Caco-2 (cell line): ENCODE measurements at regions not wholly inside any gene's neighbourhood (a gene's known extent, or its start where the extent isn't known, plus 50 kb on each side); places are given as distances from the start of the nearest gene placed in this dataset.

ENCODE experiments used
- BruUV-seq: library from RNA; stranded (reverse); fragments of 400-500 nt; replicated peaks from 2 replicates; lab custom pipeline; 2021; lab: Mats Ljungman, UMichigan
- CTCF ChIA-PET: fragments of 300-600 bp; sonication (Branson Sonifier 250); formaldehyde crosslinking; loops from one replicate; lab custom pipeline; 2022; ENCODE audit warnings: antibody characterized with exemption; lab: Charles Lee
- POLR2A ChIA-PET: fragments of 300-600 bp; sonication (Branson Sonifier 250); formaldehyde crosslinking; loops from one replicate; lab custom pipeline; 2022; ENCODE audit warnings: antibody characterized with exemption; lab: Charles Lee
- DNase-seq, 2 experiments: peaks; one replicate each; pipeline versions ENCODE4 v3.0.0 to v3.0.0-alpha.2; 2020 to 2022
- H3K27me3 ChIP-seq: replicated peaks from 2 replicates; pipeline ENCODE4 v1.6.0; 2011; ENCODE audit warnings: low read length; ENCODE audit not compliant: control insufficient read depth, insufficient read depth
- H3K36me3 ChIP-seq: 2 replicates; pipeline ENCODE4 v1.5.1; 2011; ENCODE audit warnings: low read length; ENCODE audit not compliant: control insufficient read depth, insufficient read depth
- H3K4me1 ChIP-seq: fragments of 250-450 bp; sonication (Bioruptor Pico); 2 replicates; pipeline ENCODE4 v1.5.1; 2020; ENCODE audit warnings: mild to moderate bottlenecking
- H3K4me3 ChIP-seq: 2 replicates; pipeline ENCODE4 v1.5.1; 2011; ENCODE audit warnings: low read depth, mild to moderate bottlenecking, control low read depth, low read length
- H3K9me3 ChIP-seq: fragments of 250-450 bp; sonication (Bioruptor Pico); 2 replicates; pipeline ENCODE4 v1.5.1; 2020; ENCODE audit warnings: mild to moderate bottlenecking, moderate library complexity
- H3K27ac Mint-ChIP-seq: one replicate; pipeline ENCODE4 v1.8.0; 2022; ENCODE audit warnings: mixed read lengths; ENCODE audit not compliant: unreplicated experiment
- H3K27me3 Mint-ChIP-seq: one replicate; pipeline ENCODE4 v1.8.0; 2022; ENCODE audit warnings: mixed read lengths; ENCODE audit not compliant: insufficient read depth, unreplicated experiment
- H3K36me3 Mint-ChIP-seq: one replicate; pipeline ENCODE4 v1.8.0; 2022; ENCODE audit warnings: mild to moderate bottlenecking, mixed read lengths; ENCODE audit not compliant: insufficient read depth, unreplicated experiment
- H3K4me1 Mint-ChIP-seq: one replicate; pipeline ENCODE4 v1.8.0; 2022; ENCODE audit warnings: low read depth, mixed read lengths; ENCODE audit not compliant: unreplicated experiment
- H3K4me3 Mint-ChIP-seq: one replicate; pipeline ENCODE4 v1.8.0; 2022; ENCODE audit warnings: mild to moderate bottlenecking, moderate library complexity, mixed read lengths; ENCODE audit not compliant: unreplicated experiment
- H3K9me3 Mint-ChIP-seq: one replicate; pipeline ENCODE4 v1.8.0; 2022; ENCODE audit warnings: mixed read lengths; ENCODE audit not compliant: unreplicated experiment
- CTCF ChIP-seq, 2 experiments: fragments of 200-600 bp in 1 of 2; IDR thresholded peaks; 1 replicate in 1 of 2; 2 replicates in 1 of 2; pipeline versions ENCODE4 v1.5.1 to v1.8.0; 2011 to 2022; ENCODE audit warnings: antibody characterized with exemption in 1 of 2, control low read depth in 1 of 2, inconsistent platforms in 1 of 2, low read depth in 1 of 2, low read length in 1 of 2, mild to moderate bottlenecking in 1 of 2, moderate library complexity in 1 of 2; ENCODE audit not compliant: insufficient read depth in 1 of 2, severe bottlenecking in 1 of 2, unreplicated experiment in 1 of 2
- intact Hi-C: fragments of 100-400 bp; cut with micrococcal nuclease; formaldehyde crosslinking; loops from one replicate; pipeline ENCODE4 v1.10.0; 2022; ENCODE audit not compliant: unreplicated experiment

- BruUV-seq: no TSS peak
- ChIA-PET POLR2A (no interaction called here), CTCF (no interaction called here)
- peaks cover 2% of the 10 kb centered on the region; the same call in 1 of the 2 replicates for H3K4me1 ChIP-seq
- Mint-ChIP-seq H3K27ac (no peak overlapping the region), H3K36me3 (peaks cover 6% of the 10 kb centered on the region), H3K27me3 (no peaks in the 10 kb centered on the region), H3K4me3 (no peak overlapping the region), H3K9me3 (no peaks in the 10 kb centered on the region), H3K4me1 (peaks cover 6% of the 10 kb centered on the region)
- no peaks in the 10 kb centered on the region for H3K27me3 ChIP-seq
- H3K4me3 ChIP-seq: no peak overlapping the region
- intact Hi-C loops: no loop called here
- H3K9me3 ChIP-seq: no peaks in the 10 kb centered on the region
- H3K36me3 ChIP-seq: no peaks in the 10 kb centered on the region
- no peak for TF ChIP-seq CTCF (IDR thresholded peaks at IDR 0.05; ENCODE audit: insufficient read depth in 1 of 2, low read depth in 1 of 2, low read length in 1 of 2, severe bottlenecking in 1 of 2, unreplicated experiment in 1 of 2)
- no peak for DNase-seq
Measured at GRCh38 chr12:74322792-74323191, 214.8 kb upstream of the ATXN7L3B start.

- no peak for TF ChIP-seq CTCF (IDR thresholded peaks at IDR 0.05; ENCODE audit: insufficient read depth in 1 of 2, low read depth in 1 of 2, low read length in 1 of 2, severe bottlenecking in 1 of 2, unreplicated experiment in 1 of 2)
- Mint-ChIP-seq H3K27ac (no peak overlapping the region), H3K27me3 (no peaks in the 10 kb centered on the region), H3K36me3 (peaks cover 6% of the 10 kb centered on the region), H3K4me3 (no peak overlapping the region), H3K9me3 (no peaks in the 10 kb centered on the region), H3K4me1 (peaks cover 6% of the 10 kb centered on the region)
- Histone ChIP-seq H3K36me3 (no peaks in the 10 kb centered on the region), H3K9me3 (no peaks in the 10 kb centered on the region), H3K27me3 (no peaks in the 10 kb centered on the region), H3K4me1 (peaks cover 13% of the 10 kb centered on the region; the same call in 1 of the 2 replicates), H3K4me3 (no peak overlapping the region)
- ChIA-PET POLR2A (no interaction called here), CTCF (no interaction called here)
- intact Hi-C loops: loop anchor here (2.0 to 5.0 kb wide), 2 partner anchors 36 to 286 kb away; no protein-coding TSS in a partner anchor
- no TSS peak for BruUV-seq
- peak; percentile 46 for DNase-seq
Measured at GRCh38 chr12:74328623-74329022, 209.0 kb upstream of the ATXN7L3B start.

GRCh38 chr12:74334780-74335179, 202.9 kb upstream of the ATXN7L3B start:
- Mint-ChIP-seq H3K4me1 (no peaks in the 10 kb centered on the region), H3K9me3 (no peaks in the 10 kb centered on the region), H3K36me3 (no peaks in the 10 kb centered on the region), H3K27ac (no peak overlapping the region), H3K27me3 (no peaks in the 10 kb centered on the region), H3K4me3 (no peak overlapping the region)
- Histone ChIP-seq H3K4me3 (no peak overlapping the region), H3K4me1 (no peaks in the 10 kb centered on the region), H3K9me3 (no peaks in the 10 kb centered on the region), H3K36me3 (no peaks in the 10 kb centered on the region), H3K27me3 (no peaks in the 10 kb centered on the region)
- intact Hi-C loops: no loop called here
- no peak for DNase-seq
- no TSS peak for BruUV-seq
- POLR2A ChIA-PET: no interaction called here
- CTCF ChIA-PET: no interaction called here
- no peak for TF ChIP-seq CTCF (IDR thresholded peaks at IDR 0.05; ENCODE audit: insufficient read depth in 1 of 2, low read depth in 1 of 2, low read length in 1 of 2, severe bottlenecking in 1 of 2, unreplicated experiment in 1 of 2)
